Omental fat pad (tissue), 3 donors: ENCODE measurements at regions not wholly inside any gene's neighbourhood (a gene's known extent, or its start where the extent isn't known, plus 50 kb on each side); places are given as distances from the start of the nearest gene placed in this dataset.

Experiments
- ATAC-seq: fragments of 150-250 bp; one replicate; pipeline ENCODE4 v1.9.1; 2016; ENCODE audit warnings: mild to moderate bottlenecking, moderate library complexity; ENCODE audit not compliant: low FRiP score
- DNase-seq: peaks from one replicate; pipeline ENCODE4 v3.0.0-alpha.2; 2019; ENCODE audit warnings: low spot score
- TF ChIP-seq, protein P1 (sequence below), 3 donors: fragments of 450-650 bp; IDR thresholded peaks; one replicate each; pipeline ENCODE4 v1.5.1; 2016 to 2017; ENCODE audit warnings: antibody characterized with exemption in 3 of 3, mild to moderate bottlenecking in 3 of 3, moderate library complexity in 2 of 3

DNA sequence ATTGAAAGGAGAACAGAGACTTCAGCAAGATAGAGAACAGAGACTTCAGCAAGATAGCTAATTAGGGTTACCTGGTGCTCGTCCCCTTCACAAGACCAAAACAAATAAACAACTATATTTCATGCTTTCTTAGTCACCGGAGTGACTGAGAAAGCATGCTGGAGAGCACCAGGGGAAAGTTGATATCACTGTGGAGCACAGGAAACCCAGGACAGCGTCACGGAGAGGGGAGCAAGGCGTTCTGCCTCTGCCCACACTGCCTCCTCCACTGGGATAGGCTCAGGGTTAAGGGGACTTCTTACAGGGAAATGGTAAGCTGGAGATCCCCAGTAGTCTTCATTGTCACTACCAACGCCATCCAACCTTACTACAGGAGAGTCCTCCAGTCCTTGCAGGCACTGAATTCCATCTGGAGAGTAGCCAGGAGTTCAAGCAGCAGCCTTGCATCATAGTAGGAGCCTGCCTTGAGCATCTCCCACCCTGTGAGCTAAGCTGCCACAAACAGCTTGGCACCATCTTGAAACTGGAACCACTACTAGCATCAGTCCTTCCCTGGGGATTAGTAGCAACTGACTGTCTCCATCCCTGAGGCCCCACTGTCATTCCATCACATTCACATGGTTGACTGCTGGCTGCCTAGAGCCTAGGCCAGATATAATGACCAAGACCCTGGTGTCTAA, 239.4 kb downstream of the PLPP3 start:
- ATAC-seq (no peak), DNase-seq (no peak)
- TF ChIP-seq, protein P1, sequence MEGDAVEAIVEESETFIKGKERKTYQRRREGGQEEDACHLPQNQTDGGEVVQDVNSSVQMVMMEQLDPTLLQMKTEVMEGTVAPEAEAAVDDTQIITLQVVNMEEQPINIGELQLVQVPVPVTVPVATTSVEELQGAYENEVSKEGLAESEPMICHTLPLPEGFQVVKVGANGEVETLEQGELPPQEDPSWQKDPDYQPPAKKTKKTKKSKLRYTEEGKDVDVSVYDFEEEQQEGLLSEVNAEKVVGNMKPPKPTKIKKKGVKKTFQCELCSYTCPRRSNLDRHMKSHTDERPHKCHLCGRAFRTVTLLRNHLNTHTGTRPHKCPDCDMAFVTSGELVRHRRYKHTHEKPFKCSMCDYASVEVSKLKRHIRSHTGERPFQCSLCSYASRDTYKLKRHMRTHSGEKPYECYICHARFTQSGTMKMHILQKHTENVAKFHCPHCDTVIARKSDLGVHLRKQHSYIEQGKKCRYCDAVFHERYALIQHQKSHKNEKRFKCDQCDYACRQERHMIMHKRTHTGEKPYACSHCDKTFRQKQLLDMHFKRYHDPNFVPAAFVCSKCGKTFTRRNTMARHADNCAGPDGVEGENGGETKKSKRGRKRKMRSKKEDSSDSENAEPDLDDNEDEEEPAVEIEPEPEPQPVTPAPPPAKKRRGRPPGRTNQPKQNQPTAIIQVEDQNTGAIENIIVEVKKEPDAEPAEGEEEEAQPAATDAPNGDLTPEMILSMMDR (IDR thresholded peaks at IDR 0.05), result no peak

DNA sequence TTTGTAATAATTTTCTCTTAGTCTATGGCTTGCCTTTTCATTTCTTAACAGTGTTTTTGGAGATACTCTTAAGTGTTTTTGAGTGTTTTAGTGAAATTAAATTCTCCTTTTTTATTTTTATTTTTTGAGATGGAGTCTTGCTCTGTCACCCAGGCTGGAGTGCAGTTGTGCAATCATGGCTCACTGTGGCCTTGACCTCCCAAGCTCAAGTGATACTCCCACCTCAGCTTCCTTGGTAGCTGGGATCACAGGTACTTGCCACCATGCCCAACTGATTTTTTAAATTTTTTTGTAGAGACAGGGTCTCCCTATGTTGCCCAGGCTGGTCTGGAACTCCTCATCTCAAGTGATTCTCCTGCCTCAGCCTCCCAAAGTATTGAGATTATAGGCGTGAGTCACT, 240.3 kb downstream of the PLPP3 start:
- no peak for DNase-seq
- TF ChIP-seq, protein P1 (IDR thresholded peaks at IDR 0.05), result no peak
- ATAC-seq, result no peak

DNA sequence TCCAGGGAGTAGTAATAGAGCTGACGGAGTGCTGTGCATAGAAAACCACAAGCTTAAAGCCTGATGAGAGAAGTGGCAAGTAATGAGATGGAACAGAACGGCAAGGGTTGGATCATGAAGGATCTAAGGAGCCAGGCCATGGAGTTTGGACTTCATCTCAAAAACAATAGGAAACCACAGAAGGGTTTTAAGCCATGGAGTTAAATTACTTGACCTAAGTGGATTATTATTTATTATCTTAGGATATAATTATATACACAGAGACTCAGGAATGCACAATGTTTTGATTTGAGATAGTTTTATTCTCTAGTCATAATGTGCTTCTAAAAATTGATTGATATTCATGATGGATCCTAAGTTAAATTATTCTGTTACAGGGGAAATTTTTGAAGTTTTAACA, 242.4 kb downstream of the PLPP3 start:
- TF ChIP-seq, protein P1 (IDR thresholded peaks at IDR 0.05), result no peak
- DNase-seq (no peak), ATAC-seq (no peak)

- TF ChIP-seq, protein P1 (IDR thresholded peaks at IDR 0.05), result no peak
- ATAC-seq, result no peak
- no peak for DNase-seq
Measured at GRCh38 chr1:56335394-56335793, 244.0 kb downstream of the PLPP3 start.

- TF ChIP-seq, protein P1 (IDR thresholded peaks at IDR 0.05), result no peak
- ATAC-seq (no peak), DNase-seq (no peak)
Measured at GRCh38 chr1:56334047-56334446, 245.3 kb downstream of the PLPP3 start.

- DNase-seq, result no peak
- TF ChIP-seq, protein P1 (IDR thresholded peaks at IDR 0.05), result no peak
- ATAC-seq, result no peak
Measured at GRCh38 chr1:56333461-56333860, 245.9 kb downstream of the PLPP3 start.

GRCh38 chr1:56331892-56332567, 247.3 kb downstream of the PLPP3 start:
- TF ChIP-seq, protein P1 (IDR thresholded peaks at IDR 0.05), result no peak
- no peak for DNase-seq
- no peak for ATAC-seq
